ENCODE measurements at regions not wholly inside any gene's neighbourhood (a gene's known extent, or its start where the extent isn't known, plus 50 kb on each side); places are given as distances from the start of the nearest gene placed in this dataset.

GRCh38 chr7:54392935-54393334 lies 149.2 kb upstream of the VSTM2A start:
- no peak for TF ChIP-seq POLR2A (IDR thresholded peaks at IDR 0.05; ENCODE audit: low read depth, low read length)
- no peak for TF ChIP-seq POLR2AphosphoS5 (IDR thresholded peaks at IDR 0.05; ENCODE audit: low read depth, low read length)
- no peak for TF ChIP-seq SPI1 (IDR thresholded peaks at IDR 0.05; ENCODE audit: low read depth, low read length)
- no peak for TF ChIP-seq TAF1 (IDR thresholded peaks at IDR 0.05; ENCODE audit: low read depth, low read length)
